Activated CD4-positive, alpha-beta T cell treated with anti-CD3 and anti-CD28 coated beads, Interleukin-2, amount 10 ng/mL, durations not matched to agents 24 days and 14 days (primary cell): ENCODE measurements at regions not wholly inside any gene's neighbourhood (a gene's known extent, or its start where the extent isn't known, plus 50 kb on each side); places are given as distances from the start of the nearest gene placed in this dataset.
"Not testable (repeated sequence)": the region's sequence is repeated elsewhere in the genome, so short reads cannot be mapped to it uniquely, and the experiment has no call there.

Experiments
- DNase-seq: peaks from one replicate; pipeline ENCODE4 v3.0.0; 2022
- H3K27ac Mint-ChIP-seq: one replicate; pipeline ENCODE4 v1.8.0; 2022; ENCODE audit warnings: mild to moderate bottlenecking, mixed read lengths
- H3K27me3 Mint-ChIP-seq: one replicate; pipeline ENCODE4 v1.8.0; 2022; ENCODE audit warnings: mixed read lengths
- H3K36me3 Mint-ChIP-seq: one replicate; pipeline ENCODE4 v1.8.0; 2022; ENCODE audit warnings: low read depth, mild to moderate bottlenecking, mixed read lengths
- H3K4me1 Mint-ChIP-seq: one replicate; pipeline ENCODE4 v1.8.0; 2021; ENCODE audit warnings: mixed read lengths
- H3K4me3 Mint-ChIP-seq: one replicate; pipeline ENCODE4 v1.8.0; 2022; ENCODE audit warnings: mild to moderate bottlenecking, moderate library complexity, mixed read lengths
- H3K9me3 Mint-ChIP-seq: one replicate; pipeline ENCODE4 v1.8.0; 2021; ENCODE audit warnings: mixed read lengths
- intact Hi-C: fragments of 100-400 bp; cut with micrococcal nuclease; formaldehyde crosslinking; loops from one replicate; pipeline ENCODE4 v1.15.1; 2023

- no peaks in the 10 kb centered on the region for H3K36me3 Mint-ChIP-seq
- no peaks in the 10 kb centered on the region for H3K9me3 Mint-ChIP-seq
- H3K4me1 Mint-ChIP-seq, result no peaks in the 10 kb centered on the region
- DNase-seq, result no peak
- H3K27ac Mint-ChIP-seq, result no peak overlapping the region
- no peak overlapping the region for H3K4me3 Mint-ChIP-seq
- no peaks in the 10 kb centered on the region for H3K27me3 Mint-ChIP-seq
- intact Hi-C loops, result no loop called here
Measured at GRCh38 chr9:82128011-82128696, 139.6 kb downstream of the SPATA31D1 start.

- no peak overlapping the region for H3K27ac Mint-ChIP-seq
- no peaks in the 10 kb centered on the region for H3K4me1 Mint-ChIP-seq
Measured at GRCh38 chr9:82129708-82130107, 141.1 kb downstream of the SPATA31D1 start.

GRCh38 chr9:82130331-82131042, 141.9 kb downstream of the SPATA31D1 start:
- intact Hi-C loops, result no loop called here
- DNase-seq, result no peak
- H3K4me1 Mint-ChIP-seq, result no peaks in the 10 kb centered on the region
- H3K36me3 Mint-ChIP-seq, result no peaks in the 10 kb centered on the region
- H3K27me3 Mint-ChIP-seq, result no peaks in the 10 kb centered on the region
- H3K9me3 Mint-ChIP-seq, result no peaks in the 10 kb centered on the region
- no peak overlapping the region for H3K27ac Mint-ChIP-seq
- H3K4me3 Mint-ChIP-seq, result no peak overlapping the region

More at GRCh38 chr9:82129708-82130107, 141.1 kb downstream of the SPATA31D1 start:
- Mint-ChIP-seq H3K9me3 (no peaks in the 10 kb centered on the region), H3K27me3 (no peaks in the 10 kb centered on the region), H3K4me3 (no peak overlapping the region), H3K36me3 (no peaks in the 10 kb centered on the region)
- intact Hi-C loops, result no loop called here
- DNase-seq, result no peak

- DNase-seq, result no peak
- intact Hi-C loops, result no loop called here
- H3K4me3 Mint-ChIP-seq, result no peak overlapping the region
- H3K9me3 Mint-ChIP-seq, result no peaks in the 10 kb centered on the region
- H3K27ac Mint-ChIP-seq, result no peak overlapping the region
- no peaks in the 10 kb centered on the region for H3K4me1 Mint-ChIP-seq
- H3K36me3 Mint-ChIP-seq, result no peaks in the 10 kb centered on the region
- H3K27me3 Mint-ChIP-seq, result no peaks in the 10 kb centered on the region
Measured at GRCh38 chr9:82131072-82131471, 142.5 kb downstream of the SPATA31D1 start.

GRCh38 chr9:82132024-82132423, 143.5 kb downstream of the SPATA31D1 start:
- intact Hi-C loops, result no loop called here
- Mint-ChIP-seq H3K4me3 (no peak overlapping the region), H3K9me3 (no peaks in the 10 kb centered on the region), H3K36me3 (no peaks in the 10 kb centered on the region), H3K27me3 (no peaks in the 10 kb centered on the region), H3K4me1 (no peaks in the 10 kb centered on the region), H3K27ac (no peak overlapping the region)
- no peak for DNase-seq

GRCh38 chr9:82134010-82134409, 145.4 kb downstream of the SPATA31D1 start:
- Mint-ChIP-seq H3K27ac (no peak overlapping the region), H3K9me3 (no peaks in the 10 kb centered on the region), H3K27me3 (no peaks in the 10 kb centered on the region), H3K36me3 (no peaks in the 10 kb centered on the region), H3K4me1 (no peaks in the 10 kb centered on the region), H3K4me3 (no peak overlapping the region)
- intact Hi-C loops, result no loop called here
- no peak for DNase-seq

- Mint-ChIP-seq H3K4me3 (no peak overlapping the region), H3K27ac (no peak overlapping the region), H3K27me3 (no peaks in the 10 kb centered on the region), H3K4me1 (no peaks in the 10 kb centered on the region), H3K9me3 (no peaks in the 10 kb centered on the region), H3K36me3 (no peaks in the 10 kb centered on the region)
- intact Hi-C loops, result no loop called here
- DNase-seq, result no peak
Measured at GRCh38 chr9:82135106-82135505, 146.5 kb downstream of the SPATA31D1 start.

GRCh38 chr9:82138081-82138480, 149.5 kb downstream of the SPATA31D1 start:
- H3K36me3 Mint-ChIP-seq, H3K27me3 Mint-ChIP-seq, DNase-seq, intact Hi-C loops, H3K4me3 Mint-ChIP-seq, H3K9me3 Mint-ChIP-seq, H3K27ac Mint-ChIP-seq, H3K4me1 Mint-ChIP-seq: not testable (repeated sequence)

- intact Hi-C loops, result no loop called here
- Mint-ChIP-seq H3K27ac (no peak overlapping the region), H3K36me3 (no peaks in the 10 kb centered on the region), H3K4me3 (no peak overlapping the region), H3K27me3 (no peaks in the 10 kb centered on the region), H3K9me3 (no peaks in the 10 kb centered on the region), H3K4me1 (no peaks in the 10 kb centered on the region)
- DNase-seq, result no peak
Measured at GRCh38 chr9:82140471-82140870, 151.9 kb downstream of the SPATA31D1 start.

GRCh38 chr9:82144803-82145202, 156.2 kb downstream of the SPATA31D1 start:
- no peaks in the 10 kb centered on the region for H3K9me3 Mint-ChIP-seq
- no peak overlapping the region for H3K4me3 Mint-ChIP-seq
- intact Hi-C loops, result no loop called here
- no peaks in the 10 kb centered on the region for H3K27me3 Mint-ChIP-seq
- H3K27ac Mint-ChIP-seq, result no peak overlapping the region
- no peak for DNase-seq
- no peaks in the 10 kb centered on the region for H3K4me1 Mint-ChIP-seq
- H3K36me3 Mint-ChIP-seq, result no peaks in the 10 kb centered on the region

GRCh38 chr9:82146677-82147076, 158.1 kb downstream of the SPATA31D1 start:
- no peaks in the 10 kb centered on the region for H3K9me3 Mint-ChIP-seq
- no peak overlapping the region for H3K4me3 Mint-ChIP-seq
- no peaks in the 10 kb centered on the region for H3K36me3 Mint-ChIP-seq
- intact Hi-C loops, result no loop called here
- no peaks in the 10 kb centered on the region for H3K27me3 Mint-ChIP-seq
- no peak for DNase-seq
- no peak overlapping the region for H3K27ac Mint-ChIP-seq
- no peaks in the 10 kb centered on the region for H3K4me1 Mint-ChIP-seq

GRCh38 chr9:82147798-82148425, 159.3 kb downstream of the SPATA31D1 start:
- H3K27ac Mint-ChIP-seq, result no peak overlapping the region
- H3K9me3 Mint-ChIP-seq, result no peaks in the 10 kb centered on the region
- DNase-seq, result no peak
- H3K36me3 Mint-ChIP-seq, result no peaks in the 10 kb centered on the region
- H3K27me3 Mint-ChIP-seq, result no peaks in the 10 kb centered on the region
- intact Hi-C loops, result no loop called here
- H3K4me3 Mint-ChIP-seq, result no peak overlapping the region
- no peaks in the 10 kb centered on the region for H3K4me1 Mint-ChIP-seq

- no peaks in the 10 kb centered on the region for H3K36me3 Mint-ChIP-seq
- H3K4me3 Mint-ChIP-seq, result no peak overlapping the region
- intact Hi-C loops, result no loop called here
- no peaks in the 10 kb centered on the region for H3K4me1 Mint-ChIP-seq
- H3K27ac Mint-ChIP-seq, result no peak overlapping the region
- no peak for DNase-seq
- H3K27me3 Mint-ChIP-seq, result no peaks in the 10 kb centered on the region
- no peaks in the 10 kb centered on the region for H3K9me3 Mint-ChIP-seq
Measured at GRCh38 chr9:82148426-82148810, 159.8 kb downstream of the SPATA31D1 start.

GRCh38 chr9:82148901-82149461, 160.4 kb downstream of the SPATA31D1 start:
- DNase-seq, result no peak
- H3K4me1 Mint-ChIP-seq, result no peaks in the 10 kb centered on the region
- no peaks in the 10 kb centered on the region for H3K9me3 Mint-ChIP-seq
- intact Hi-C loops, result no loop called here
- no peak overlapping the region for H3K4me3 Mint-ChIP-seq
- no peaks in the 10 kb centered on the region for H3K36me3 Mint-ChIP-seq
- H3K27ac Mint-ChIP-seq, result no peak overlapping the region
- no peaks in the 10 kb centered on the region for H3K27me3 Mint-ChIP-seq
